ENCODE measurements at regions not wholly inside any gene's neighbourhood (a gene's known extent, or its start where the extent isn't known, plus 50 kb on each side); places are given as distances from the start of the nearest gene placed in this dataset.

- TF ChIP-seq POLR2A (IDR thresholded peaks at IDR 0.05) = no peak
- no peak for TF ChIP-seq CTCF (IDR thresholded peaks at IDR 0.05)
- no peak for TF ChIP-seq POLR2AphosphoS5 (IDR thresholded peaks at IDR 0.05)
Observed at GRCh38 chr15:35210370-35210769, 125.3 kb upstream of the NANOGP8 start.

Data from upper lobe of left lung (tissue), 4 donors.